ENCODE measurements at regions not wholly inside any gene's neighbourhood (a gene's known extent, or its start where the extent isn't known, plus 50 kb on each side); places are given as distances from the start of the nearest gene placed in this dataset.

DNA sequence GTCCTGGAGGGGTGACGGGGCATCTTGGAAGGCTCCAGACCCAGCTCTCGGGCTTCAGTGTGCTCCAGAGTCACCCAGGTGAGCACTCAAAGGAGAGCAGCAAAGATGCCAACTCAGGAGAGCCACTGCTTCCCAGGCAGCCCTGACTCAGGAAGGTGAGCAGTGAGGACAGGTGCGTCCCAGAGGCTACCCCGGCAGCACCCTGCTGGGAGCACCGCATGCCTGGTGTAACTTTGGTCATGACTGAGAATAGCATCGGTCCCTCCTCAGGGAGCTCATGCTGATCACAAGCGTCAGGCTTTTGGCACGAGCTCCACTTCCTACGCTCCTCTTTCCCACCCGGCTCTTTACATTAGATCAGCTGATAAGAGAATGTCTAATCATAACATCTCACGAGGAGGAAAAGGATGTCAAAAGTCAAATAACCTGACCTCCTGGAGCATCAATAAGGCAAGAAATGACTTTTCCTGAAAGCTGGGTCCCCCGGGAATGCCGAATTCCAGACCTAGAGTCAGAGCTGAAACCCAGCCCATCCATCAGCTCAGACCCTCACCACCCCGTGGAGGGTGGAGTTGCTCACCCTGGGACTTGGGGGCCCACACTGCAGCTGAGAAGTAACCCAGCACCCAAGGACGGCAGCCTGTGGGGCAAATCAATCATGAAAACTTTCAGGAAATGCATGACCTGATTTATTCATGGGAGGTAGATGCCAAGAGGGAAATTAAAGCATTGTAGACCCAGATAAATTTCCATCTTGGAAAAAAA lies 248.8 kb downstream of the ACKR3 start:
- H3K36me3 ChIP-seq (ENCODE audit: control insufficient read depth, insufficient read depth, low read length) = no peaks in the 10 kb centered on the region
- TF ChIP-seq, protein P1, sequence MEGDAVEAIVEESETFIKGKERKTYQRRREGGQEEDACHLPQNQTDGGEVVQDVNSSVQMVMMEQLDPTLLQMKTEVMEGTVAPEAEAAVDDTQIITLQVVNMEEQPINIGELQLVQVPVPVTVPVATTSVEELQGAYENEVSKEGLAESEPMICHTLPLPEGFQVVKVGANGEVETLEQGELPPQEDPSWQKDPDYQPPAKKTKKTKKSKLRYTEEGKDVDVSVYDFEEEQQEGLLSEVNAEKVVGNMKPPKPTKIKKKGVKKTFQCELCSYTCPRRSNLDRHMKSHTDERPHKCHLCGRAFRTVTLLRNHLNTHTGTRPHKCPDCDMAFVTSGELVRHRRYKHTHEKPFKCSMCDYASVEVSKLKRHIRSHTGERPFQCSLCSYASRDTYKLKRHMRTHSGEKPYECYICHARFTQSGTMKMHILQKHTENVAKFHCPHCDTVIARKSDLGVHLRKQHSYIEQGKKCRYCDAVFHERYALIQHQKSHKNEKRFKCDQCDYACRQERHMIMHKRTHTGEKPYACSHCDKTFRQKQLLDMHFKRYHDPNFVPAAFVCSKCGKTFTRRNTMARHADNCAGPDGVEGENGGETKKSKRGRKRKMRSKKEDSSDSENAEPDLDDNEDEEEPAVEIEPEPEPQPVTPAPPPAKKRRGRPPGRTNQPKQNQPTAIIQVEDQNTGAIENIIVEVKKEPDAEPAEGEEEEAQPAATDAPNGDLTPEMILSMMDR (IDR thresholded peaks at IDR 0.05; ENCODE audit: insufficient read depth, low read length, poor library complexity, severe bottlenecking) = no peak
- peaks cover 12% of the 10 kb centered on the region for H3K27me3 ChIP-seq (ENCODE audit: control insufficient read depth, insufficient read depth, low read length)
- no peak overlapping the region for H3K4me3 ChIP-seq (ENCODE audit: low read depth, low read length)
- no peak for DNase-seq (ENCODE audit: low read depth)

DNA sequence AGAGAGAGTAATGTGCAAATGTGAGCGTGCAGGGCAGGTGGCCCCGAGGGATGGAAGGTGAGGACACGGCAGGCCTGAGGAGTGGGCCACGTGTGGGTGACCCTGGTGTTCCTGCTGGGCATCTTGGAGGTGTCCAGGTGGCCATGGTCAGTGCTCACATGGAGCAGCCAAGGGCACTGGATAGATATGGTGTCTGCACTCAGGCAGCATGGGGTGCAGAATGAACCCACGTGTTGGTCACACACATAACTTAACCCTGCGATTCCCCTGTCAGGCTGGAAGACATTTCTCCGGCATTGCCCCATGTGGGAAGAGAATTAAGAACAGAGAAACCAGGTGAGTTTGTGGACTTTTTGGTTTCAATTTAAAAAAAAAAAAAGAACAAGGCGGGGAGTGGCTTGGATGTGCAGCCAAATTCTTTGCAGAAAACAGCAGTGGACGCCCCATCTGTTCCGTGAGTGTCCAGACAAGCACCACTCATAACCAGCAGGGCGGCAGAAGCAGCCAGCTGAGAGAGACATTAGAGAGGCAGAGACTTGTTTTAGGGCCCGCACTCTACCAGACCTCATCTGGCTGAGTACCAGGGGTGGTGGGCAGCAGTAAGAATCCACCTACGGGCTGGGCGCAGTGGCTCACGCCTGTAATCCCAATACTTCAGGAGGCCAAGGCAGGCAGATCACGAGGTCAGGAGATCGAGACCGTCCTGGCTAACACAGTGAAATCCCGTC lies 249.8 kb downstream of the ACKR3 start:
- Histone ChIP-seq H3K27me3 (ENCODE audit: control insufficient read depth, insufficient read depth, low read length) (peaks cover 12% of the 10 kb centered on the region), H3K4me3 (ENCODE audit: low read depth, low read length) (no peak overlapping the region), H3K36me3 (ENCODE audit: control insufficient read depth, insufficient read depth, low read length) (no peaks in the 10 kb centered on the region)
- TF ChIP-seq, protein P1 (IDR thresholded peaks at IDR 0.05; ENCODE audit: insufficient read depth, low read length, poor library complexity, severe bottlenecking) = no peak
- no peak for DNase-seq (ENCODE audit: low read depth)

DNA sequence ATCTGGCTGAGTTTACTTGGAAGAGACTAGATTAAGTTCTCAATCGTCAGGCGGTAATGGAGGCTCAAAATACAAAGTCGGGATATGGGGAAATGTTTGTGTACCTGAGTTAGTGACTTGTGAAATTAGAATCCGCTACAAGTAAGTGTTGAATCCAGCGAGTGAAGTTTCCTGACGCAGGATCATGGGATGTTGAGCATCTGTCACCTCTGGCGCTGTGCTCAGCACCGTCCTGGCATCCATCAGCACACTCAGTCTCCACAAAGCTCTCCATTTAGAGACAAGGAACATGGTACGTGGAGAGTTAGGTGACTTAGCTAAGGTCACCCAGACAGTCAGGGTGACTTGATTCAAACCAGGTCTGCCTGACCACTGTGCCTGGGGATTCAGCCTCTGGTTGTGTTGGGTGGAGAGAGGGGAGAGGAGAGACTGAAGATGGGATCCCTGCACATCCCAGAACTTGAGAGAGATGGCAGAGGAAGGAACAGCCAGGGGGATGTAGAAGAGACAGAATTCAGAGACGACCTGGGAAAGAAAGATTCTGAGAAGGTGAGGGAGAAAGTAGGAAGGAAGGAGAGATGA lies 251.2 kb downstream of the ACKR3 start:
- Histone ChIP-seq H3K27me3 (ENCODE audit: control insufficient read depth, insufficient read depth, low read length) (peaks cover 12% of the 10 kb centered on the region), H3K4me3 (ENCODE audit: low read depth, low read length) (no peak overlapping the region), H3K36me3 (ENCODE audit: control insufficient read depth, insufficient read depth, low read length) (no peaks in the 10 kb centered on the region)
- TF ChIP-seq, protein P1 (IDR thresholded peaks at IDR 0.05; ENCODE audit: insufficient read depth, low read length, poor library complexity, severe bottlenecking) = no peak
- no peak for DNase-seq (ENCODE audit: low read depth)

DNA sequence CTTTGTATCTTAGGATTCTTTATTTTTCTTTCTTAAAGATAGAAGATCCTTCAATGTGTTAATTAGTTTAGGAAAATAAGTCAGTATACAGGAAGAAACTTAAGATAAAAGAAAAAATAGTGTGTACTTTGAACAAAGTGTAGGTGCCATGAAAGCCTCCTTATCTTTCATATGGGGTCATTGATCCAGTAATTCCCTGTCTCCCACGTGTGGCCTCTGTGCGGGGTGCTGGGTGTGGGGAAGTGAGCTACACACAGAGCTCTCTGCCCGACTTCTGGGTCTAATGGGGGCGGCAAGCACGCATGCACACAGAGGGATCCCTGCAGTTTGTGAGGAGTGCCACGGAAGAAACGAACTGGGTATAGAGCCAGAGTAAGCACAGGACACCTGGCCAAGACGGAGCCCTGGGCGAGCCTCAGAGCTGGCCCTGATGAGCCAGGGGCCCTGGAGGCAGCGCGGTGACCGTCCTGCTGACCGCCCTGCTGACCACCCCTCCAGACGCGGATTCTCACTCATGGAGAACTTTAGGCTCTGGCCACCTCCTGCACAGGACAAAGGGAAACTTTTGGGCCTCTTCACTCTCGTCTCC lies 253.5 kb downstream of the ACKR3 start:
- H3K4me3 ChIP-seq (ENCODE audit: low read depth, low read length) = no peak overlapping the region
- H3K27me3 ChIP-seq (ENCODE audit: control insufficient read depth, insufficient read depth, low read length) = peaks cover 12% of the 10 kb centered on the region
- TF ChIP-seq, protein P1 (IDR thresholded peaks at IDR 0.05; ENCODE audit: insufficient read depth, low read length, poor library complexity, severe bottlenecking) = no peak
- H3K36me3 ChIP-seq (ENCODE audit: control insufficient read depth, insufficient read depth, low read length) = no peaks in the 10 kb centered on the region
- DNase-seq (ENCODE audit: low read depth) = no peak

DNA sequence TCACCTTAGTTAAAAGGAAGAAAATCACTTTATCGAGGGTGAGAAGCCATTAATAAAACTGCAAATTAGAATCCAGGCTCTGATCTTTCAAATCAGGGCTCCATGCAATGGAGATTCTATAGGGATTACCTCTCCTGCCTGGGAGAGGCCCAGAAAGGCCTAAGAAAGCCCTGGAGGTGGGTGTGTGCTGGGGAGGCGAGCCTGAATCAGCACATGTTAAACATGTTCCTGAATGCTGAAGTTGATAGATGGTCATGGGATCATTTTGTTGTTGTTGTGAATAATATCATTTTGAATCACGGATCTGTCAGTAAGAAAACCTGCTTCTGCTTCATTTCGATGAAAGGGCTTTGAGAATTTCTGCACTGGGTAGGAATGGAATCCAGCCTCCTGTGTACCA lies 254.3 kb downstream of the ACKR3 start:
- Histone ChIP-seq H3K36me3 (ENCODE audit: control insufficient read depth, insufficient read depth, low read length) (no peaks in the 10 kb centered on the region), H3K27me3 (ENCODE audit: control insufficient read depth, insufficient read depth, low read length) (peaks cover 12% of the 10 kb centered on the region), H3K4me3 (ENCODE audit: low read depth, low read length) (no peak overlapping the region)
- TF ChIP-seq, protein P1 (IDR thresholded peaks at IDR 0.05; ENCODE audit: insufficient read depth, low read length, poor library complexity, severe bottlenecking) = no peak
- no peak for DNase-seq (ENCODE audit: low read depth)
